ENCODE measurements at regions not wholly inside any gene's neighbourhood (a gene's known extent, or its start where the extent isn't known, plus 50 kb on each side); places are given as distances from the start of the nearest gene placed in this dataset.

DNA sequence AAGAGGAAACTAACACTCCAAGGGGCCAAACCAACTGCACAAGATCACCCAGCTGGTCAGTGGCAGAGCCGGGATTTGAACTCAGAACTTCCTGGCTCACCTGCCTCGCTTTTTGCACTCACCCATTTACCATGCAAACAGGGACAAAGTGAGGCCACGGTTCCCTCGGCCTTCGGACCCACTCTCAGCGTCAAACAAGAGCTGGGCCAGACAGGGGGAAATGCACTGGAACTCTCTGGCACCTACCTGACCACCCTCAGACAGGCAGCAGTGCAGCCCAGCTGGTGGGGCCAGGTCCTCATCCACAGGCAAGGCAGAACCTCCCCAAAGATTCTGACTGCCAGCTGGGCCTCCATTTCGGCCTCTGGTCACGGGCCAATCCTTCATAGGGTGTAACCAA lies 93.7 kb upstream of the SRSF6 start:
- DNase-seq (ENCODE audit: extremely low spot score, unreplicated experiment): no peak
- Mint-ChIP-seq H3K4me3 (ENCODE audit: unreplicated experiment) (no peak overlapping the region), H3K27ac (ENCODE audit: unreplicated experiment) (no peak overlapping the region), H3K27me3 (ENCODE audit: unreplicated experiment) (no peaks in the 10 kb centered on the region), H3K9me3 (ENCODE audit: unreplicated experiment) (peaks cover 4% of the 10 kb centered on the region), H3K4me1 (ENCODE audit: unreplicated experiment) (no peaks in the 10 kb centered on the region), H3K36me3 (ENCODE audit: unreplicated experiment) (no peaks in the 10 kb centered on the region)
- TF ChIP-seq CTCF (IDR thresholded peaks at IDR 0.05): no peak

- no peaks in the 10 kb centered on the region for H3K4me1 Mint-ChIP-seq (ENCODE audit: unreplicated experiment)
- no peaks in the 10 kb centered on the region for H3K36me3 Mint-ChIP-seq (ENCODE audit: unreplicated experiment)
- no peaks in the 10 kb centered on the region for H3K27me3 Mint-ChIP-seq (ENCODE audit: unreplicated experiment)
- H3K4me3 Mint-ChIP-seq (ENCODE audit: unreplicated experiment): no peak overlapping the region
- peaks cover 4% of the 10 kb centered on the region for H3K9me3 Mint-ChIP-seq (ENCODE audit: unreplicated experiment)
- no peak overlapping the region for H3K27ac Mint-ChIP-seq (ENCODE audit: unreplicated experiment)
- TF ChIP-seq CTCF (IDR thresholded peaks at IDR 0.05): no peak
- no peak for DNase-seq (ENCODE audit: extremely low spot score, unreplicated experiment)
Observed at GRCh38 chr20:43363506-43363905, 94.2 kb upstream of the SRSF6 start.

GRCh38 chr20:43361526-43361925 lies 96.2 kb upstream of the SRSF6 start:
- no peaks in the 10 kb centered on the region for H3K4me1 Mint-ChIP-seq (ENCODE audit: unreplicated experiment)
- no peaks in the 10 kb centered on the region for H3K27me3 Mint-ChIP-seq (ENCODE audit: unreplicated experiment)
- no peak for TF ChIP-seq CTCF (IDR thresholded peaks at IDR 0.05)
- H3K27ac Mint-ChIP-seq (ENCODE audit: unreplicated experiment): no peak overlapping the region
- no peaks in the 10 kb centered on the region for H3K36me3 Mint-ChIP-seq (ENCODE audit: unreplicated experiment)
- no peak overlapping the region for H3K4me3 Mint-ChIP-seq (ENCODE audit: unreplicated experiment)
- peaks cover 12% of the 10 kb centered on the region for H3K9me3 Mint-ChIP-seq (ENCODE audit: unreplicated experiment)
- DNase-seq (ENCODE audit: extremely low spot score, unreplicated experiment): no peak

GRCh38 chr20:43360016-43360415 lies 97.7 kb upstream of the SRSF6 start:
- no peaks in the 10 kb centered on the region for H3K36me3 Mint-ChIP-seq (ENCODE audit: unreplicated experiment)
- TF ChIP-seq CTCF (IDR thresholded peaks at IDR 0.05): no peak
- DNase-seq (ENCODE audit: extremely low spot score, unreplicated experiment): no peak
- H3K27me3 Mint-ChIP-seq (ENCODE audit: unreplicated experiment): no peaks in the 10 kb centered on the region
- no peaks in the 10 kb centered on the region for H3K4me1 Mint-ChIP-seq (ENCODE audit: unreplicated experiment)
- no peak overlapping the region for H3K27ac Mint-ChIP-seq (ENCODE audit: unreplicated experiment)
- no peak overlapping the region for H3K4me3 Mint-ChIP-seq (ENCODE audit: unreplicated experiment)
- peaks cover 12% of the 10 kb centered on the region for H3K9me3 Mint-ChIP-seq (ENCODE audit: unreplicated experiment)

DNA sequence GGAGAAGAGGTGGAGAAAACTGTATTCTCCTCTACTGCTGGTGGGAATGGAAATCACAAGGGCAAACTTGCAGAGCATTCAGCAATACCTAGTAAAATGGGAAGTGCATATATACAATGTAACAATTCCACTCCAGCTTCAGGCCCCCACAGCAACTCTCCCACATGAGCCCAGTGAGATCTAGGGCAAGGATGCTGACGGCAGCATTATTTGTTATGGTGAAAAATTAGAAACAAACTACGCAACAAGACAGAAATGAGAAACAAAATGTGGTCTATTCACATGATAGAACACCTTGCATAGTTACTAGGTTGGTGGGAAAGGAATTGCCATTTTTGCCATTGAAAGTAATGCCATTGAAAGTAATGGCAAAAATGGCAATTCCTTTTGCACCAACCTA lies 98.9 kb upstream of the SRSF6 start:
- Mint-ChIP-seq H3K4me1 (ENCODE audit: unreplicated experiment) (no peaks in the 10 kb centered on the region), H3K27ac (ENCODE audit: unreplicated experiment) (no peak overlapping the region), H3K9me3 (ENCODE audit: unreplicated experiment) (peaks cover 10% of the 10 kb centered on the region), H3K27me3 (ENCODE audit: unreplicated experiment) (no peaks in the 10 kb centered on the region), H3K4me3 (ENCODE audit: unreplicated experiment) (no peak overlapping the region), H3K36me3 (ENCODE audit: unreplicated experiment) (no peaks in the 10 kb centered on the region)
- DNase-seq (ENCODE audit: extremely low spot score, unreplicated experiment): no peak
- no peak for TF ChIP-seq CTCF (IDR thresholded peaks at IDR 0.05)

Measured in osteocyte (in vitro differentiated cells).